ENCODE measurements at regions not wholly inside any gene's neighbourhood (a gene's known extent, or its start where the extent isn't known, plus 50 kb on each side); places are given as distances from the start of the nearest gene placed in this dataset.

DNA sequence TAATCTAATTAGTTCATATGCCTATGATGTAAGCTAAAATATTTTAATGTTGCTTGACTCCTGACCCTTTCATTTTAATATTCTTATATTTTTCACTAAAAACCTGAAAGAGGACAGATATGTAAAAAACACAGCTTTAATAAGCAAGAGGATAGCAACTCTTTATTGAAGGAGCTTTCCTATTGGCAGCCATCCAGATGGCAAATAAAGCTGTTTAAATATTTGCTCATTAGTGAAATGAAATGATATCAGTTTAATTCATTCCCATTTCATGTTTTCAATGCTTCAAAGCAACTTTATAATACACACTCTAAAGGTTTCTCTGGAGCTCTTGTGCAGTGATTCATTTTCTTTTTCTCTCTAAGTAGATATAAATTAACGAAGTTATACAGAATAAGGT, 473.4 kb downstream of the PCDH7 start:
- H3K4me2 ChIP-seq (replicated peaks; ENCODE audit: extremely low read depth, low read length, poor library complexity, severe bottlenecking), result no peak overlapping the region
- H3K36me3 ChIP-seq (replicated peaks in 1 of 2; ENCODE audit: control insufficient read depth in 1 of 2, insufficient read depth in 2 of 2, low read length in 2 of 2), result no peaks in the 10 kb centered on the region
- no peak overlapping the region for H3K27ac ChIP-seq (ENCODE audit: low read depth in 1 of 2, low read length in 2 of 2)
- Mint-ChIP-seq H3K27me3 (ENCODE audit: low read depth in 3 of 3) (peaks cover 0 to 2% (median 0%) of the 10 kb centered on the region in 3 donors), H3K27ac (no peak overlapping the region), H3K36me3 (no peaks in the 10 kb centered on the region), H3K4me3 (no peak overlapping the region), H3K4me1 (no peaks in the 10 kb centered on the region), H3K9me3 (peaks cover 0 to 9% (median under 1%) of the 10 kb centered on the region in 7 donors)
- no peak overlapping the region for H3K9ac ChIP-seq (ENCODE audit: insufficient read depth, low read length, poor library complexity, severe bottlenecking)
- no peaks in the 10 kb centered on the region for H3K4me1 ChIP-seq (ENCODE audit: control insufficient read depth in 1 of 2, insufficient read depth in 2 of 2, low read length in 2 of 2)
- intact Hi-C loops (cut with micrococcal nuclease), result no loop called here
- H4K20me1 ChIP-seq (ENCODE audit: insufficient read depth, low read length), result no peaks in the 10 kb centered on the region
- H2AFZ ChIP-seq (ENCODE audit: insufficient read depth, low read depth, low read length, poor library complexity, severe bottlenecking), result no peak overlapping the region
- WGBS (ENCODE audit: insufficient coverage), result no CpG with 5 or more reads among the region's 1 CpG
- TF ChIP-seq, protein P1, sequence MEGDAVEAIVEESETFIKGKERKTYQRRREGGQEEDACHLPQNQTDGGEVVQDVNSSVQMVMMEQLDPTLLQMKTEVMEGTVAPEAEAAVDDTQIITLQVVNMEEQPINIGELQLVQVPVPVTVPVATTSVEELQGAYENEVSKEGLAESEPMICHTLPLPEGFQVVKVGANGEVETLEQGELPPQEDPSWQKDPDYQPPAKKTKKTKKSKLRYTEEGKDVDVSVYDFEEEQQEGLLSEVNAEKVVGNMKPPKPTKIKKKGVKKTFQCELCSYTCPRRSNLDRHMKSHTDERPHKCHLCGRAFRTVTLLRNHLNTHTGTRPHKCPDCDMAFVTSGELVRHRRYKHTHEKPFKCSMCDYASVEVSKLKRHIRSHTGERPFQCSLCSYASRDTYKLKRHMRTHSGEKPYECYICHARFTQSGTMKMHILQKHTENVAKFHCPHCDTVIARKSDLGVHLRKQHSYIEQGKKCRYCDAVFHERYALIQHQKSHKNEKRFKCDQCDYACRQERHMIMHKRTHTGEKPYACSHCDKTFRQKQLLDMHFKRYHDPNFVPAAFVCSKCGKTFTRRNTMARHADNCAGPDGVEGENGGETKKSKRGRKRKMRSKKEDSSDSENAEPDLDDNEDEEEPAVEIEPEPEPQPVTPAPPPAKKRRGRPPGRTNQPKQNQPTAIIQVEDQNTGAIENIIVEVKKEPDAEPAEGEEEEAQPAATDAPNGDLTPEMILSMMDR (IDR thresholded peaks at IDR 0.05), result no peak
- no peaks in the 10 kb centered on the region for H3K27me3 ChIP-seq (ENCODE audit: control insufficient read depth in 2 of 2, insufficient read depth in 2 of 2, low read length in 2 of 2)
- H3K9me3 ChIP-seq (replicated peaks in 1 of 2; ENCODE audit: control insufficient read depth in 1 of 2, insufficient read depth in 1 of 2, low read length in 2 of 2), result peaks cover 5 to 9% of the 10 kb centered on the region in 2 donors
- H3K4me3 ChIP-seq (replicated peaks in 1 of 3; ENCODE audit: low read depth in 2 of 3, low read length in 3 of 3), result no peak overlapping the region
- DNase-seq, result no peak
- H3K79me2 ChIP-seq (ENCODE audit: insufficient read depth, low read length), result no peaks in the 10 kb centered on the region

DNA sequence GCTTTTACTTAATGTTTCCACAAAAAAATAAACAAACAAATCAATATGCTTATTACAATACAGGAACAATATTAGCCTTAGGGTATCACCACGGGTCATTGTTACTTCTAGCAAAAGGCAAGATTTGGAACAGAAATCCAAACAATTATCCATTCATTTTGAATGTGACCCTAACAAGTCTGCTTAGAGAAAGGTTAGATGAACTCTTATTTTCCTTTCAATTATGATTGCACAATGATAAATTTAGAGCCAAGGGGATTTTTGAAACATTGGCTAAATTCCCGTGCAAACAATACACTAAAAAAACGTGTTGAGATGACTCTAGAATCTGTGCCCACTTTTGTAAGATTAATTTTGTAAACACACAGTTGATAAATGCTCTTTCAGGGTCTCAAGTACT, 474.7 kb downstream of the PCDH7 start:
- H3K27ac Mint-ChIP-seq, result no peak overlapping the region
- WGBS (ENCODE audit: insufficient coverage), result no CpG with 5 or more reads among the region's 3 CpGs
- no peaks in the 10 kb centered on the region for H3K36me3 Mint-ChIP-seq
- H3K27me3 ChIP-seq (ENCODE audit: control insufficient read depth in 2 of 2, insufficient read depth in 2 of 2, low read length in 2 of 2), result no peaks in the 10 kb centered on the region
- H3K9ac ChIP-seq (ENCODE audit: insufficient read depth, low read length, poor library complexity, severe bottlenecking), result no peak overlapping the region
- no peaks in the 10 kb centered on the region for H3K36me3 ChIP-seq (replicated peaks in 1 of 2; ENCODE audit: control insufficient read depth in 1 of 2, insufficient read depth in 2 of 2, low read length in 2 of 2)
- H3K4me3 ChIP-seq (replicated peaks in 1 of 3; ENCODE audit: low read depth in 2 of 3, low read length in 3 of 3), result no peak overlapping the region
- no peak overlapping the region for H2AFZ ChIP-seq (ENCODE audit: insufficient read depth, low read depth, low read length, poor library complexity, severe bottlenecking)
- TF ChIP-seq, protein P1 (IDR thresholded peaks at IDR 0.05), result no peak
- intact Hi-C loops (cut with micrococcal nuclease), result no loop called here
- DNase-seq, result no peak
- no peaks in the 10 kb centered on the region for H4K20me1 ChIP-seq (ENCODE audit: insufficient read depth, low read length)
- H3K9me3 ChIP-seq (replicated peaks in 1 of 2; ENCODE audit: control insufficient read depth in 1 of 2, insufficient read depth in 1 of 2, low read length in 2 of 2), result peaks cover 14 to 21% of the 10 kb centered on the region in 2 donors
- no peaks in the 10 kb centered on the region for H3K4me1 ChIP-seq (ENCODE audit: control insufficient read depth in 1 of 2, insufficient read depth in 2 of 2, low read length in 2 of 2)
- peaks cover 2 to 18% (median 7%) of the 10 kb centered on the region in 7 donors for H3K9me3 Mint-ChIP-seq
- H3K79me2 ChIP-seq (ENCODE audit: insufficient read depth, low read length), result no peaks in the 10 kb centered on the region
- H3K4me2 ChIP-seq (replicated peaks; ENCODE audit: extremely low read depth, low read length, poor library complexity, severe bottlenecking), result no peak overlapping the region
- no peak overlapping the region for H3K27ac ChIP-seq (ENCODE audit: low read depth in 1 of 2, low read length in 2 of 2)
- H3K27me3 Mint-ChIP-seq (ENCODE audit: low read depth in 3 of 3), result peaks cover 0 to 2% (median 0%) of the 10 kb centered on the region in 3 donors
- no peaks in the 10 kb centered on the region for H3K4me1 Mint-ChIP-seq
- no peak overlapping the region for H3K4me3 Mint-ChIP-seq
